Neural progenitor cell (in vitro differentiated cells): ENCODE measurements at regions not wholly inside any gene's neighbourhood (a gene's known extent, or its start where the extent isn't known, plus 50 kb on each side); places are given as distances from the start of the nearest gene placed in this dataset.

Source experiments
- DNase-seq: peaks from one replicate; pipeline ENCODE4 v3.0.0-alpha.2; 2016; ENCODE audit warnings: low spot score
- H2AFZ ChIP-seq: fragments of 200-600 bp; sonication (generic); replicated peaks from 2 replicates; pipeline ENCODE4 v1.6.1; 2016; ENCODE audit warnings: antibody characterized with exemption
- H3F3A ChIP-seq: fragments of 200-600 bp; sonication (generic); 2 replicates; pipeline ENCODE4 v1.6.1; 2016; ENCODE audit warnings: antibody characterized with exemption, low read depth
- H3K27ac ChIP-seq: fragments of 200-600 bp; sonication (generic); 2 replicates; pipeline ENCODE4 v1.5.1; 2016; ENCODE audit warnings: mild to moderate bottlenecking
- H3K27me3 ChIP-seq: fragments of 200-600 bp; sonication (generic); 2 replicates; pipeline ENCODE4 v1.6.1; 2016; ENCODE audit warnings: mild to moderate bottlenecking, moderate library complexity
- H3K36me3 ChIP-seq: fragments of 200-600 bp; sonication (generic); 2 replicates; pipeline ENCODE4 v1.5.1; 2016
- H3K4me1 ChIP-seq: fragments of 200-600 bp; sonication (generic); 2 replicates; pipeline ENCODE4 v1.6.1; 2016; ENCODE audit warnings: mixed run types
- H3K4me2 ChIP-seq: fragments of 200-600 bp; sonication (generic); 2 replicates; pipeline ENCODE4 v1.6.1; 2016
- H3K4me3 ChIP-seq: fragments of 200-600 bp; sonication (generic); 2 replicates; pipeline ENCODE4 v1.5.1; 2016
- H3K79me2 ChIP-seq: fragments of 200-600 bp; sonication (generic); 2 replicates; pipeline ENCODE4 v1.6.1; 2016; ENCODE audit warnings: low read depth
- H3K9ac ChIP-seq: fragments of 200-600 bp; sonication (generic); 2 replicates; pipeline ENCODE4 v1.6.1; 2016
- H3K9me3 ChIP-seq: fragments of 200-600 bp; sonication (generic); 2 replicates; pipeline ENCODE4 v1.5.1; 2016; ENCODE audit warnings: low read depth
- H4K20me1 ChIP-seq: fragments of 200-600 bp; sonication (generic); 2 replicates; pipeline ENCODE4 v1.6.1; 2016; ENCODE audit warnings: low read depth
- H3K27ac Mint-ChIP-seq: 3 replicates; pipeline ENCODE4 v1.8.0; 2021; ENCODE audit warnings: mixed read lengths
- H3K27me3 Mint-ChIP-seq: 2 replicates; pipeline ENCODE4 v1.8.0; 2022; ENCODE audit warnings: low read depth, mild to moderate bottlenecking, inconsistent platforms, moderate library complexity, mixed read lengths; ENCODE audit not compliant: insufficient read depth
- H3K36me3 Mint-ChIP-seq: 3 replicates; pipeline ENCODE4 v1.8.0; 2021; ENCODE audit warnings: mixed read lengths
- H3K4me1 Mint-ChIP-seq: 3 replicates; pipeline ENCODE4 v1.8.0; 2021; ENCODE audit warnings: mixed read lengths
- H3K4me3 Mint-ChIP-seq: 3 replicates; pipeline ENCODE4 v1.8.0; 2021; ENCODE audit warnings: mild to moderate bottlenecking, moderate library complexity, mixed read lengths
- H3K9me3 Mint-ChIP-seq: 3 replicates; pipeline ENCODE4 v1.8.0; 2020; ENCODE audit warnings: mixed read lengths
- EZH2 ChIP-seq: fragments of 200-600 bp; sonication (generic); IDR thresholded peaks from 2 replicates; pipeline ENCODE4 v1.6.1; 2017; ENCODE audit warnings: antibody characterized with exemption, mild to moderate bottlenecking, moderate library complexity
- EZH2phosphoT487 ChIP-seq: fragments of 200-600 bp; sonication (generic); IDR thresholded peaks from 2 replicates; pipeline ENCODE4 v1.6.1; 2017; ENCODE audit warnings: antibody characterized with exemption
- TF ChIP-seq, protein P1 (sequence below): fragments of 200-600 bp; sonication (generic); IDR thresholded peaks from 2 replicates; pipeline ENCODE4 v1.5.1; 2017; ENCODE audit warnings: antibody characterized with exemption, mild to moderate bottlenecking

DNA sequence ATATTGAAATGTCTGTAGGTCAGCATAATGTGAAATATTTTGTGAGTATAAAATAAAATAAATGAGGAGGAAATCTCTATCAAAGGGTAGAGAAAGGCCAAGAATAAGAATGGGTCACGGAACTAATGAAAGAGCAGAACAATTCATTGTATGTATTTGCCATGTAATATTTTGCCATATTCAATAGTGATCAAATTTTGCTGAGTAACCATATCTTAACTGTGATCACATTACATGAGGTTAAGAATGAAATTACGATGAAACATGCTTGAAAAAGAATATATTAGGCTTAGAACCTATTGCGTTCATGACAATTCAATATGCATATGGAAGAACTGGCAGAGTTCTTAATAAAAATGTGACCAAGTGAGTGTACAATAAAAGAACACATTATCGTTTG is 437.2 kb upstream of the NRXN1 start:
- Mint-ChIP-seq H3K4me1 (no peaks in the 10 kb centered on the region), H3K27me3 (no peaks in the 10 kb centered on the region), H3K4me3 (no peak overlapping the region), H3K9me3 (no peaks in the 10 kb centered on the region), H3K27ac (no peak overlapping the region), H3K36me3 (no peaks in the 10 kb centered on the region)
- no peaks in the 10 kb centered on the region for H4K20me1 ChIP-seq
- H3F3A ChIP-seq, result no peaks in the 10 kb centered on the region
- H3K79me2 ChIP-seq, result no peaks in the 10 kb centered on the region
- H3K9me3 ChIP-seq, result no peaks in the 10 kb centered on the region
- no peaks in the 10 kb centered on the region for H3K36me3 ChIP-seq
- no peak overlapping the region for H2AFZ ChIP-seq
- TF ChIP-seq EZH2 (no peak), EZH2phosphoT487 (no peak)
- TF ChIP-seq, protein P1, sequence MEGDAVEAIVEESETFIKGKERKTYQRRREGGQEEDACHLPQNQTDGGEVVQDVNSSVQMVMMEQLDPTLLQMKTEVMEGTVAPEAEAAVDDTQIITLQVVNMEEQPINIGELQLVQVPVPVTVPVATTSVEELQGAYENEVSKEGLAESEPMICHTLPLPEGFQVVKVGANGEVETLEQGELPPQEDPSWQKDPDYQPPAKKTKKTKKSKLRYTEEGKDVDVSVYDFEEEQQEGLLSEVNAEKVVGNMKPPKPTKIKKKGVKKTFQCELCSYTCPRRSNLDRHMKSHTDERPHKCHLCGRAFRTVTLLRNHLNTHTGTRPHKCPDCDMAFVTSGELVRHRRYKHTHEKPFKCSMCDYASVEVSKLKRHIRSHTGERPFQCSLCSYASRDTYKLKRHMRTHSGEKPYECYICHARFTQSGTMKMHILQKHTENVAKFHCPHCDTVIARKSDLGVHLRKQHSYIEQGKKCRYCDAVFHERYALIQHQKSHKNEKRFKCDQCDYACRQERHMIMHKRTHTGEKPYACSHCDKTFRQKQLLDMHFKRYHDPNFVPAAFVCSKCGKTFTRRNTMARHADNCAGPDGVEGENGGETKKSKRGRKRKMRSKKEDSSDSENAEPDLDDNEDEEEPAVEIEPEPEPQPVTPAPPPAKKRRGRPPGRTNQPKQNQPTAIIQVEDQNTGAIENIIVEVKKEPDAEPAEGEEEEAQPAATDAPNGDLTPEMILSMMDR, result no peak
- no peak for DNase-seq
- H3K27me3 ChIP-seq, result no peaks in the 10 kb centered on the region
- H3K4me2 ChIP-seq, result no peak overlapping the region
- no peak overlapping the region for H3K27ac ChIP-seq
- H3K4me1 ChIP-seq, result no peaks in the 10 kb centered on the region
- no peak overlapping the region for H3K4me3 ChIP-seq
- H3K9ac ChIP-seq, result no peak overlapping the region

DNA sequence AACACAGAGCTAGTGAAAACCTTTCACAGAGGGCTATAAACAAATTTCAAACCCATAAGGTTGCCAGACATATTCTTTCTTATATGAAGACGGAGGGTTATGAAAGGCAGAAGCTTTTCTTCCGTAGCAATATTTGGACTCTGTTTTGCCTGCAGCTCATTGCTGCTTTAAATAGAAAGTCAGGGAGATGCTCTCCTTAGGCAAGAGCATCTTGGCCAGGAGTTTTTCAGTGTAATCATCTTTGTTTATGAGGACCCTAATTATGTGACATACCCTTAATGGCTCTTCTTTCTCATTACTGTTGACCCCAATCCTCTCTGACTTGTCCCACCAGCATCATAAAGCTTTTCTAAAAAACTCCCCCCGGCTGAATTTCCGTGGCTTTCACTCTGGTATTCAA is 433.4 kb upstream of the NRXN1 start:
- Mint-ChIP-seq H3K4me3 (no peak overlapping the region), H3K36me3 (no peaks in the 10 kb centered on the region), H3K27me3 (no peaks in the 10 kb centered on the region), H3K4me1 (no peaks in the 10 kb centered on the region), H3K9me3 (no peaks in the 10 kb centered on the region), H3K27ac (no peak overlapping the region)
- no peaks in the 10 kb centered on the region for H3K4me1 ChIP-seq
- no peak overlapping the region for H2AFZ ChIP-seq
- no peaks in the 10 kb centered on the region for H3K27me3 ChIP-seq
- H4K20me1 ChIP-seq, result no peaks in the 10 kb centered on the region
- H3K4me2 ChIP-seq, result no peak overlapping the region
- no peaks in the 10 kb centered on the region for H3K36me3 ChIP-seq
- no peak overlapping the region for H3K4me3 ChIP-seq
- DNase-seq, result no peak
- no peak overlapping the region for H3K27ac ChIP-seq
- H3K9me3 ChIP-seq, result no peaks in the 10 kb centered on the region
- no peaks in the 10 kb centered on the region for H3K79me2 ChIP-seq
- TF ChIP-seq EZH2phosphoT487 (no peak), EZH2 (no peak)
- TF ChIP-seq, protein P1, result no peak
- H3K9ac ChIP-seq, result no peak overlapping the region
- H3F3A ChIP-seq, result no peaks in the 10 kb centered on the region

GRCh38 chr2:51454177-51454576 is 422.2 kb upstream of the NRXN1 start:
- Mint-ChIP-seq H3K4me3 (no peak overlapping the region), H3K36me3 (no peaks in the 10 kb centered on the region), H3K9me3 (no peaks in the 10 kb centered on the region), H3K27ac (no peak overlapping the region), H3K27me3 (peaks cover 4% of the 10 kb centered on the region), H3K4me1 (no peaks in the 10 kb centered on the region)
- H3K36me3 ChIP-seq, result no peaks in the 10 kb centered on the region
- no peaks in the 10 kb centered on the region for H3F3A ChIP-seq
- no peaks in the 10 kb centered on the region for H3K27me3 ChIP-seq
- no peaks in the 10 kb centered on the region for H3K4me1 ChIP-seq
- H3K4me3 ChIP-seq, result no peak overlapping the region
- no peak overlapping the region for H3K4me2 ChIP-seq
- H4K20me1 ChIP-seq, result no peaks in the 10 kb centered on the region
- no peak overlapping the region for H3K9ac ChIP-seq
- no peaks in the 10 kb centered on the region for H3K79me2 ChIP-seq
- no peak for DNase-seq
- no peak overlapping the region for H2AFZ ChIP-seq
- no peak overlapping the region for H3K27ac ChIP-seq
- TF ChIP-seq EZH2phosphoT487 (no peak), EZH2 (no peak)
- TF ChIP-seq, protein P1, result no peak
- H3K9me3 ChIP-seq, result no peaks in the 10 kb centered on the region

DNA sequence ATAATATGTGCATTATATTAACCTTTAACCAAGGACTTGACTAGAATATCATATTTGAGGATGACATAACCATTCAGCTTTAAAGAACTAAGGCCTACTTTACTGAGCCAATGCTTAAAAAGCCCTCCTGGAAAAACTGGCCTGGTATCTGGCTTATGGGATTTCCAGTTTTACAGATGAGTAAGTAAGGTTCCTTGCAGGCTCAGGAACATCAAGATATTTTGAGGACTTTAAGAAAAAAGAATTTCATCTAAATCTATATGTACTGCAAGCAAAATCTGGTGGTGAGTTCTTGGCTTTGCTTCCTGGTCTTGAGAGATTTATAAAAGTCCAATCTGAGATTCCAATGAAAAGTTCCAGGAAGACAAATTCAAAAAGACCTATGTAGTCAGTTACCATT is 417.0 kb upstream of the NRXN1 start:
- Histone ChIP-seq H3F3A (no peaks in the 10 kb centered on the region), H3K36me3 (no peaks in the 10 kb centered on the region), H3K9ac (no peak overlapping the region), H3K4me3 (no peak overlapping the region), H4K20me1 (no peaks in the 10 kb centered on the region), H3K27me3 (no peaks in the 10 kb centered on the region), H2AFZ (no peak overlapping the region), H3K4me2 (no peak overlapping the region), H3K27ac (no peak overlapping the region), H3K4me1 (no peaks in the 10 kb centered on the region), H3K9me3 (no peaks in the 10 kb centered on the region), H3K79me2 (no peaks in the 10 kb centered on the region)
- Mint-ChIP-seq H3K27me3 (peaks cover 2% of the 10 kb centered on the region), H3K4me3 (no peak overlapping the region), H3K9me3 (no peaks in the 10 kb centered on the region), H3K27ac (no peak overlapping the region), H3K36me3 (no peaks in the 10 kb centered on the region), H3K4me1 (no peaks in the 10 kb centered on the region)
- no peak for TF ChIP-seq EZH2phosphoT487
- TF ChIP-seq EZH2, result no peak
- TF ChIP-seq, protein P1, result no peak
- no peak for DNase-seq
